Hepatocyte (in vitro differentiated cells): ENCODE measurements at regions not wholly inside any gene's neighbourhood (a gene's known extent, or its start where the extent isn't known, plus 50 kb on each side); places are given as distances from the start of the nearest gene placed in this dataset.

Experiments used
- CTCF ChIP-seq: fragments of 200-600 bp; sonication (generic); IDR thresholded peaks from 2 replicates; pipeline ENCODE4 v1.5.1; 2016; ENCODE audit warnings: antibody characterized with exemption, mild to moderate bottlenecking; ENCODE audit not compliant: poor library complexity
- EZH2phosphoT487 ChIP-seq: fragments of 200-600 bp; sonication (generic); IDR thresholded peaks from one replicate; pipeline ENCODE4 v1.6.1; 2018; ENCODE audit warnings: antibody characterized with exemption, mild to moderate bottlenecking, low read depth, moderate library complexity; ENCODE audit not compliant: unreplicated experiment, severe bottlenecking

GRCh38 chr3:56918111-56918568 lies 116.4 kb upstream of the ARHGEF3 start:
- no peak for TF ChIP-seq CTCF
- TF ChIP-seq EZH2phosphoT487 = no peak
